ENCODE measurements at regions not wholly inside any gene's neighbourhood (a gene's known extent, or its start where the extent isn't known, plus 50 kb on each side); places are given as distances from the start of the nearest gene placed in this dataset.

DNA sequence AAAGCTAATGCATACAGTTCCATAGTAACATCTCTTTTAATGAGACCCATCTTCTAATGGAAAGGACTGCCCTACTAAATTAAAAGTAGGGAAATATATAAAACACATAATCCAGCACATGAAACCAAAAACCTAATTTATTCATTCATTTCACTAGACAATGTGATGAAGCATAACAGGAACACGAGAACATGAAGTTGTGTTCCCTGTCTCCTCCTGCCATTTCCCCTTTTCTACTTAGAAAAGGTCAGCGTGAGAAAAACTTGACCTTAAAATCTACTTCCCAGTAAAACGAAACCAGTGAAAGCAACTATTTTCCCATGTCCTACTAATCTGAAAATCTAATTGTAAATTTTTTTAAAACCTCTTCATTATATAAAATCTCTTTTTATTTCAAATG is 847.5 kb downstream of the TLE1 start:
- TF ChIP-seq POLR2AphosphoS5 (IDR thresholded peaks at IDR 0.05; ENCODE audit: insufficient read depth in 1 of 2, low read depth in 1 of 2): no peak
- TF ChIP-seq, protein P1, sequence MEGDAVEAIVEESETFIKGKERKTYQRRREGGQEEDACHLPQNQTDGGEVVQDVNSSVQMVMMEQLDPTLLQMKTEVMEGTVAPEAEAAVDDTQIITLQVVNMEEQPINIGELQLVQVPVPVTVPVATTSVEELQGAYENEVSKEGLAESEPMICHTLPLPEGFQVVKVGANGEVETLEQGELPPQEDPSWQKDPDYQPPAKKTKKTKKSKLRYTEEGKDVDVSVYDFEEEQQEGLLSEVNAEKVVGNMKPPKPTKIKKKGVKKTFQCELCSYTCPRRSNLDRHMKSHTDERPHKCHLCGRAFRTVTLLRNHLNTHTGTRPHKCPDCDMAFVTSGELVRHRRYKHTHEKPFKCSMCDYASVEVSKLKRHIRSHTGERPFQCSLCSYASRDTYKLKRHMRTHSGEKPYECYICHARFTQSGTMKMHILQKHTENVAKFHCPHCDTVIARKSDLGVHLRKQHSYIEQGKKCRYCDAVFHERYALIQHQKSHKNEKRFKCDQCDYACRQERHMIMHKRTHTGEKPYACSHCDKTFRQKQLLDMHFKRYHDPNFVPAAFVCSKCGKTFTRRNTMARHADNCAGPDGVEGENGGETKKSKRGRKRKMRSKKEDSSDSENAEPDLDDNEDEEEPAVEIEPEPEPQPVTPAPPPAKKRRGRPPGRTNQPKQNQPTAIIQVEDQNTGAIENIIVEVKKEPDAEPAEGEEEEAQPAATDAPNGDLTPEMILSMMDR (IDR thresholded peaks at IDR 0.05): no peak
- no peak for TF ChIP-seq POLR2A (IDR thresholded peaks at IDR 0.05)

Data from vagina (tissue), 2 donors.